ENCODE measurements at regions not wholly inside any gene's neighbourhood (a gene's known extent, or its start where the extent isn't known, plus 50 kb on each side); places are given as distances from the start of the nearest gene placed in this dataset.

DNA sequence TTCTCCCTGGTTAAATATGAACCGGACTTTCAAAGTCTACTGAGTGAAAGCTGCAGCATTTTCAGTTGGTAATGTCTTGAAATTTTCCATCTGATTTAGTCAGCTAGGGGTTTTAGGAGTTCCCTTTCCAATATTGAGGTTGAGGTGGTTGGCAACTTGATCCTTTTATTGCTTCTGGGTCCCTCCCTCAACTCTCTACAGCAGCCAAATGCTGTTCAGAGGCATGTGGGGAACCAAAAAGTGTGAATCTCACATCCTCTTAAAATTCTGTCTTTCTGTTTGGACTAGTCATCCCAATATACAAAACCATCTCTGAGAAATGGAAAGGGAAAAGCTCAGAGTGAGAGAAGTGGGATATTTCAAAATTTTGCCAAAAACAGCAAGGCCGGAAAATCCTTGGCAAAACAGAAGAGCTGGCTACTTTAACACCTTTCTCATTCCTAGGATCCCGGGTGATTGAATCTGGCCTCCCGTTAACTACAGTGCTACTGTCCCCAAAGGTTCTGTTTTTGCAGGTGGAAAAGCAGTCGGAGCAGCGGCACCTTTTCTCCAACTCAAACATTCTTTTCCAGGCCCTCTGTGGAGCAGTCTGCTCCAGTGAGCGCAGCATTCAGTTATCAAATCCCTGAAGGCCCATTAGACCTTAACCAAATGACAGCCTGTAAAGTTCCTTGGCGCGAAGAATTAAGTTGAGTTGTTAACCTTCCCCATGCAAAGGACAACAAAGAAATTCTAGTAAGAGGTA lies 345.9 kb upstream of the NUDT12 start:
- H3K4me3 ChIP-seq (ENCODE audit: low read length) = no peak overlapping the region
- no peak for DNase-seq (ENCODE audit: low read depth)
- TF ChIP-seq, protein P1, sequence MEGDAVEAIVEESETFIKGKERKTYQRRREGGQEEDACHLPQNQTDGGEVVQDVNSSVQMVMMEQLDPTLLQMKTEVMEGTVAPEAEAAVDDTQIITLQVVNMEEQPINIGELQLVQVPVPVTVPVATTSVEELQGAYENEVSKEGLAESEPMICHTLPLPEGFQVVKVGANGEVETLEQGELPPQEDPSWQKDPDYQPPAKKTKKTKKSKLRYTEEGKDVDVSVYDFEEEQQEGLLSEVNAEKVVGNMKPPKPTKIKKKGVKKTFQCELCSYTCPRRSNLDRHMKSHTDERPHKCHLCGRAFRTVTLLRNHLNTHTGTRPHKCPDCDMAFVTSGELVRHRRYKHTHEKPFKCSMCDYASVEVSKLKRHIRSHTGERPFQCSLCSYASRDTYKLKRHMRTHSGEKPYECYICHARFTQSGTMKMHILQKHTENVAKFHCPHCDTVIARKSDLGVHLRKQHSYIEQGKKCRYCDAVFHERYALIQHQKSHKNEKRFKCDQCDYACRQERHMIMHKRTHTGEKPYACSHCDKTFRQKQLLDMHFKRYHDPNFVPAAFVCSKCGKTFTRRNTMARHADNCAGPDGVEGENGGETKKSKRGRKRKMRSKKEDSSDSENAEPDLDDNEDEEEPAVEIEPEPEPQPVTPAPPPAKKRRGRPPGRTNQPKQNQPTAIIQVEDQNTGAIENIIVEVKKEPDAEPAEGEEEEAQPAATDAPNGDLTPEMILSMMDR (conservative IDR thresholded peaks at IDR 0.05; ENCODE audit: low read depth, low read length) = no peak

DNA sequence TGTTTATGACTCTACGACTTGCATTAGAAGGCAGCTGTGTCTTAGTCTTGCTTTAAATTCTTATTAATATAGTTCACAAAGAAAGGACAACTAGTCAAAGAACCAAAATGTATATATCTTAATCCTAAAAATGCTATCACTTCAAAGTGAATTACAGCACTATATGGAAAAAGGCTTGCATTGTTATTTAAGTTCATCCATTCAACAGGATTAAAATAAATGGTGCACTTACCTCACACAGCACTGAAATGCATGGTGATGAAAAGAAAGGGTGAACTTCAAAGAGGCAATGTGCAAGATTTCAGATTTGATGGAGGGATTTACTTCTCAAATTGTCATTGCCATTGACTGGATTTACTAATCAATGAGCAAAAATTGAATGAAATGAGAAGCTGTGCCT lies 344.4 kb upstream of the NUDT12 start:
- TF ChIP-seq, protein P1 (conservative IDR thresholded peaks at IDR 0.05; ENCODE audit: low read depth, low read length) = no peak
- no peak for DNase-seq (ENCODE audit: low read depth)

GRCh38 chr5:103904651-103905050 lies 342.1 kb upstream of the NUDT12 start:
- DNase-seq (ENCODE audit: low read depth) = no peak
- TF ChIP-seq, protein P1 (conservative IDR thresholded peaks at IDR 0.05; ENCODE audit: low read depth, low read length) = no peak
- H3K4me3 ChIP-seq (ENCODE audit: low read length) = no peak overlapping the region

More for the DNA sequence above, 344.4 kb upstream of the NUDT12 start:
- H3K4me3 ChIP-seq (ENCODE audit: low read length) = no peak overlapping the region

GRCh38 chr5:103902893-103903292 lies 340.3 kb upstream of the NUDT12 start:
- H3K4me3 ChIP-seq (ENCODE audit: low read length) = no peak overlapping the region
- peak; percentile 63 for DNase-seq (ENCODE audit: low read depth)
- TF ChIP-seq, protein P1 (conservative IDR thresholded peaks at IDR 0.05; ENCODE audit: low read depth, low read length) = no peak

- no peak for DNase-seq (ENCODE audit: low read depth)
- TF ChIP-seq, protein P1 (conservative IDR thresholded peaks at IDR 0.05; ENCODE audit: low read depth, low read length) = no peak
These were observed 339.3 kb upstream of the NUDT12 start for GRCh38 chr5:103901885-103902284.

GRCh38 chr5:103896593-103896992 lies 334.0 kb upstream of the NUDT12 start:
- no peak for DNase-seq (ENCODE audit: low read depth)
- TF ChIP-seq, protein P1 (conservative IDR thresholded peaks at IDR 0.05; ENCODE audit: low read depth, low read length) = no peak
- H3K4me3 ChIP-seq (ENCODE audit: low read length) = no peak overlapping the region

More at GRCh38 chr5:103901885-103902284, 339.3 kb upstream of the NUDT12 start:
- H3K4me3 ChIP-seq (ENCODE audit: low read length) = no peak overlapping the region

GRCh38 chr5:103895738-103896137 lies 333.1 kb upstream of the NUDT12 start:
- TF ChIP-seq, protein P1 (conservative IDR thresholded peaks at IDR 0.05; ENCODE audit: low read depth, low read length) = no peak
- DNase-seq (ENCODE audit: low read depth) = no peak
- H3K4me3 ChIP-seq (ENCODE audit: low read length) = no peak overlapping the region
